GM18519 (cell line): ENCODE measurements at regions not wholly inside any gene's neighbourhood (a gene's known extent, or its start where the extent isn't known, plus 50 kb on each side); places are given as distances from the start of the nearest gene placed in this dataset.
"Not testable (repeated sequence)": the region's sequence is repeated elsewhere in the genome, so short reads cannot be mapped to it uniquely, and the experiment has no call there.

Source experiments
- ATAC-seq: cut with Tn5 transposase; IDR thresholded peaks from one replicate; pipeline ENCODE4 v1.9.1; 2021; ENCODE audit warnings: mild to moderate bottlenecking, moderate library complexity; ENCODE audit not compliant: unreplicated experiment, low FRiP score

DNA sequence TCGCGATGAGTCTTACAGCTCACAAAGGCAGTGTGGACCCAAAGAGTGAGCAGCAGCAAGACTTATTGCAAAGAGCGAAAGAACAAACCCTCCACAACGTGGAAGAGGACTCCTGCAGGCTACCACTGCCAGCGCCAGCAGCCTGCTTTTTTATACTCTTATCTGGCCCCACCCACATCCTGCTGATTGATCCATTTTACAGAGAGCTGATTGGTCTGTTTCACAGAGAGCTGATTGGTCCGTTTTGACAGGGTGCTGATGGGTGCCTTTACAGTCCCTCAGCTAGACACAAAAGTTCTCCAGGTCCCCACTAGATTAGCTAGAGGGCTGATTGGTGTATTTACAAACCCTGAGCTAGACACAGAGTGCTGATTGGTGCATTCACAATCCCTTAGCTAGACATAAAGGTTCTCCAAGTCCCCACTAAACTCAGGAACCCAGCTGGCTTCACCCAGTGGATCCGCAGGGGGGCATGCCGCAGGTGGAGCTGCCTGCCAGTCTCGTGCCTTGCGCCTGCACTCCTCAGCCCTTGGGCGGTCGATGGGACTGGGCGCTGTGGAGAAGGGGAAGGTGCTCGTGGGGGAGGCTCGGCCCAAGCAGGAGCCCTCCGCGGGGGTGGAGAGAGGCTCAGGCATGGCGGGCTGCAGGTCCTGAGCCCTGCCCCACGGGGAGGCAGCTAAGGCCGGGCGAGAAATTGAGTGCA, 75.7 kb downstream of the QDPR start:
- not testable (repeated sequence) for ATAC-seq

DNA sequence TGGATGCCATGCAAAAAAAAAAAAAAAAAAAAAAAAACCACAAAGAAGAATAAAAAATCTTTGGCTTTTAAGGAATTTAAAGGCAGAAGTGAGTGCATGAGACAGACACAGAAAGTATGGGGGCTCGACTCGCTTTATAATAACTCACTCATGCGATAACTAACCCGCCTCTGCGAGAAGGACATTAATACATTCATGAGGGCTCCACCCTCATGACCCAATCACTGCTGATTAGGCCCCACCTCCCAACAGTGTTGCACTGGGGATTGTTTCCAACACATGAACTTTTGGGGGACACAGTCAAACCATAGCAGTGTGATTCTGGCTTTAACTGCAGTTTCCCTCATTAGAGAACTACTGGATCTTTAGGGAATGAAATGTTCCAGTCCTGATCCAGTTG, 78.1 kb downstream of the QDPR start:
- no peak for ATAC-seq

DNA sequence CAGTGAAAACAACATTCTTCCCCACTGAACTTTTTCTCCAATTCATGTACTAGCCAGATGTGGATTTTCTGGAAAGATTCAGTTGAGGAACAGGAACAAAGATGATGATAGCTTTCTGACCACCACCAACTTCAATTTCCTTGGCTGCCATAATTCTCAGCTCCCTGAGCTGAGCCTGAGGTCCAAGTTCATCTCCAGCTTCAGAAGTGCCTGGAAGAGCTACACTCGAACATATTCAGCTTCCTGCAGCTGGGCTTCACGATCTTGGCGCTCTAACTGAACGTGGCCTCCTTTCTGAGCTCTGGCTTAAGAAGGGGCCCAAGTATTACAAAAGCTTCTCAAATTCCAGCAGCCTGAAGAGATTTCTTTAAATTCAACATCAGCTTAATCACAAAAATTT, 83.9 kb downstream of the QDPR start:
- ATAC-seq = no peak

DNA sequence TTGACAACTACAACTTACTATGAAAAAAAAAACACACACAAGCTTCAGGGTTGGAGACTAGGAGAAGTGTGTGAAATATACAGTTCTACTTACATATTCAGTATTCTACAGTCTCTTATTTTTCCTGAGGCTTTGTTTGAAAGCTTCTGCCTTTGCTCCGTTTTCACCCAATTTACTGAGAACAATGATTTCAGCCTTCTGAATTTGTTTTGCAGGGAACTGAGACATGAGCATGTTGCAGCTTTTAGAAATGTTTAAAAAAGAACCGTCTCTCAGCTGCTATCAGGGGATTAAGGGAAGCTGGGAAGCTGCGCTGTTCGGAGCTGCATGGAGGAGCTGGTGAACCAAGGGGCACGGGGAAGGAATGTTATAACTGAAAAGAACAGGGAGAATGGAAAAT, 85.7 kb downstream of the QDPR start:
- ATAC-seq = no peak

DNA sequence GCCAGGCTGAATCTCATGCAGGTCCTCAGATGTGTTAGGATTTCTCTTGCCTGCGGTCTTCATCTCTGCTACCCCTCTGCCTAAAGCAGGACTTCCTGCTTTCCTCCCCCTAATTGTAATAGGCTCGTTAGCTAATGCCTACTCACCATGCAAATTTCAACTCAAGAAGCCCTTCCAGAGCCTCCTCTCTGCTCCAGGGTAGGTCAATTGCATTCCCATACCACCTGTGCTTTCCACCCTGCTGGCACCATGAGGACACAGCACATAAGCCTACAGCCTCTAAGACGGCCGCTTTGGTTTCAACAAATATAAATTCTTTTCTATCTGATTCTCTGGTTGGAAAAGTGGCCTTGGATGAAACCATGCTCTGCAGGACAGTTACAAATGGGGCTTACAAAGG, 93.9 kb downstream of the QDPR start:
- no peak for ATAC-seq

DNA sequence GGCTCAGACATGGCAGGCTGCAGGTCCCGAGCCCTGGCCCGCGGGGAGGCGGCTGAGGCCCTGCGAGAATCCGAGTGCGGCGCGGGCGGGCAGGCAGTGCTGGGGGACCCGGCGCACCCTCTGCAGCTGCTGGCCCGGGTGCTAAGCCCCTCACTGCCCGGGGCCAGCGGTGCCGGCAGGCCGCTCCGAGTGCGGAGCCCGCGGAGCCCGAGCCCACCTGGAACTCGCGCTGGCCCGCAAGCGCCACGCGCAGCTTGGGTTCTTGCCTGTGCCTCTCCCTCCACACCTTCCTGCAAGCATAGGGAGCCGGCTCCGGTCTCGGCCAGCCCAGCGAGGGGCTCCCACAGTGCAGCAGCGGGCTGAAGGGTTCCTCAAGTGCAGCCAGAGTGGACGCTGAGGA, 97.5 kb downstream of the QDPR start:
- ATAC-seq = no peak

DNA sequence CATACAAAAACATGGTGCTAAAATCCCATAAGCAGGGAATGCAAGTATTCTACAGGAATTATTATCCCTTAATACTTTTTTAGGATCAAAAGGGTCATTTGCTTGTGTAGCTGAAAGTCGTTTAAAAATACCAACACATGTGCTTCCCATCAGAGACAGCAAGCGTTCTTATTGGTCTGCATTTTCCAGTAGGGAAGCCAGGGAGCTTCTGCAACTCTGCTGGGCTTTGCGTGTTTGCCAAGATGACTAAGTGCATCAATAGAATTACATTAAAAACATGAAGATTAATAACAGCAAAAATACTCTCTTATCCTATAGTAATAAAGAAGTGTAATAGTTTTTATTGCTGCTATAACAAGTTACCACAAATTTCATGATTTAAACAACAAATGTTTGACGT, 111.2 kb downstream of the QDPR start:
- no peak for ATAC-seq

DNA sequence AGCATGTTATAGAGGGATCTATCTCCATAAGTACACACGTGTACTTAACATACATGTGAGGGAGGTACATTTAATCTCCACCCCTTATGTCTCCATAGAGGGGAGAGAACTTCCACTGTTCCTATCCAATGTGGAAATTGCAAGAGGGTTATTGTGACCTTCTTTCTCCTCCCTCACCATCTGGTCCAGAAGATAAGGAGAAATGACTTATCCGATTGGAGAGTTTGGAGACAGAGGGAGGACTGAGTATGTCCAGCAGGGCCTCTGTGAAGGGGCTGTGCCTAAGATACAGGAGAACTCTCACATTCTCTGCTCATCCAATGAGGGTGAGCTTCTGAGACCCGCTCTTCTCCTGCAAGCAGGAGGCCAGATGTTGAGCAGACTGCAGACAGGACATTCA, 113.1 kb downstream of the QDPR start:
- ATAC-seq = no peak

DNA sequence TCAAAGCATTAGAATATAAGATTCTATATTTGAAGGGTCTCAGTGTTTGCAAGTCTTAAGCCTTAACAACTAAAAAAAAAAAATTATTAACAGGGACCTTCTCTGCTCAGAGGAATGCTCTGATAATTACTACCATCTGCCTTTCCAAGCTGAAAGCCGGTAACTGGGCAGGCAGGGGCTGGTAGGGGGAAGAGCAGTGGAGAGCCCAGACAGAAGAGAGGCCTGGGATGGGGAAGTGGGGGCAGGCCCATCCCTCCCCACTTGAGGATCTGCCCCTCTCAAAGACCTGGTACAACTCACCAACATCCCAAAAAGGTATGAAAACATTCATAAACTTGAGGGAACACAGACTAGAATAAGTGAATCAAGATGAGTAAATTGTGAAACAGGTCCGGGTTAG, 113.9 kb downstream of the QDPR start:
- ATAC-seq = no peak

DNA sequence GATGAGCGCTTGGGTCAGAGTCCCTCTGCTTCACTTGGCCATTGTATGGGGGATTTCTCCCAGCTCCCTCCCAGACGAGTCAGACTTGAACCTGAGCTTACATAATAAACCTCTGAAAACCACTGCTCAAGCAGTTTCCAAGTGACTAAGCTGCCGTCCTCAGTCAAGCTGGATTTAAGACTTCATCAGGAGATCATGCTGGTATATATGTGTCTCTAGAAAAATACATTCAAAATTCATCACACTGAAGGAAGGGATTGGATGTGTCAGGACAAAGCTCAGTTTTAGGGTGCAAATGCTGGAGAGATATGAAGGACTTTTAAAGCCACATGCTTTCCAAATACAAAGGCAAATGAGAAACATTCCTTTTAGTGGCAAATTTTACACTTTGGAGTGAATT, 114.3 kb downstream of the QDPR start:
- ATAC-seq = no peak

DNA sequence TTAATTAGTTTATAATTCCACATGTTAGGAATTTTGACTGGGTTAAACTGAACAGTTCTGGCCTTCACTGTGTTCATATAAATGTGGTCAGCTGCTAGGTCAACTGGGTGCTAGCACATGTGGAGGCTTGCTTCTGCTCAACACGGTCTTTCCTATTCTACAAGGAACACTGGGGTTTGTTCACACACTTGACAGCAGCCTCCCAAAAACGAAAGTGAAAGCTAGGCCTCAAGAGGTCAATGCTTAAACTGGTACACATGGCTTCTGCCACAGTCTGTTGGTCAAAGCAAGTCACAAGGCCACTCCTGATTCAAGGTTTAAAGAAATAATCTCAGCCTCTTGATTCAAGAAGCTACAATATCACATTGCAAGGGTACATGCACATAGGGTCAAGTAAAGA, 126.5 kb downstream of the QDPR start:
- peak; percentile 68 for ATAC-seq

DNA sequence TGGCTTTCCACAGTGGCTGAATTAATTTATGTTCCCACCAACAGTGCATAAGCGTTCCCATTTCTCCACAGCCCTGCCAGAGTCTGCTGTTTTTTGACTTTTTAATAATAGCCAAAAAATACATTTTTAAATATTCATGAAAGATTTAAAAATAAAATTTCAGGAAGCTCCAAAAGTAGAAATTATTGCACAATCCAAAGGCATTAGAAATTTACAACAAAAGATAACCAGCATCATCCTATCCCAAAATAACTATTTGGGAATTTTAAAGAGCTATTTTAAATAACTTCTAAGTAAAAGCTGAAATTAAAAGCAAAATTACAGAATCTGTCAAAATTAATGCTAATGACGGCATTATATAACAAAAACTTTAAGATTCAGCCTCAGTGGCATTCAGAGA, 131.5 kb downstream of the QDPR start:
- no peak for ATAC-seq

DNA sequence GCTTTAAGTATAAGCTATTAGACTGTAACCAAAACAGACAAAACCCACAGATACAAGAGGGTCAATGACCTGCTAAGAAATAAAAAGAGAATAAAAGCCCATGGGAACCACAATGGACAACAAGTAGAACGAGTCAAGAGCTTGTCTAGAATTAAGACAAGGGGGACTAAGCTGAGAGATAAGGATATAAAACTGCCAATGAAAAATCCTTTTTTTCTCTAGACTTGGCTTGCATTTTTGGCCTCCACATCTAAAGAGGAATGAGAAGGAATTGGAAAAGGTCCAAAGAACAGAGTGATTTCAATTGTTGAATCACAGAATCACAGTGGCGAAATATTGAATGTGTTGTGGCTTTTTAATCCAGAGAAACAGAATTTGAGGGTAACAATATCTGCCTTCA, 135.7 kb downstream of the QDPR start:
- ATAC-seq = no peak

DNA sequence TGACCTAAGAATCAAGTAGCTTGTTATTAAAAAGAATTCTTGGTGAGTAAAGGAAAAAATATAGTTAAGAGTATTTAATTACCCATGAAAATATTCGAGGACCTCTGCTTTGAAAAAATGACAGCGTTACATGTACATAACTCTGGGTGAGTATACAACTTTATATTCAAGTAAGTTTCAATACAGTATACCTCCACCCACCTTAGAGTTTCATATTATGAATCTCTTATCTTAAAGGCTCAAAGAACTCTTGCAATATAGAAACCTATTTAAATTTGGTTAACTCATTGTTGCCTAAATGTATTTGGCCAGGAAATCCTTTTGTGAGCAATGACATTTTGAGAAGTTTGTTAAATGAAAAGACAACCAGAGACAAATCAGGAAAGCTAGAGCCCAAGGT, 138.2 kb downstream of the QDPR start:
- ATAC-seq = no peak

DNA sequence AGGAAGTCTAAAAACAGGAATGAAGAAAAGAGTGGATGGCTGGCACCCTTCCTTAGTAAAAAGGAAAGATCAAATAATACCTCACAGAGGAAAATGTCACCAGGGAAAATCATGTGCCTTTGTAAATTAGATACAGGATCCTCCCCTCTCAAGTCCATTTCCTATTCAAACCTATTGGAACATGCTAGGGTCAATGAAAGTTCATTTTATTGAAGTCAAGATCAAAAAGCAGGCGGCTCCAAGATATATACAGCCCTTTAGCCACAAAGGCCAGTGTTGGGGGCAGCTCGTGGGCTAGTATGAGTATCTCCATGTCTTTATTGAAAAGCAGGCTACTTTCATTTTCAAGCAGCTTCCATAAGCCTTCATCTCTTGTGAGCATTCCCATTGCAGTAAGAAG, 141.1 kb downstream of the QDPR start:
- no peak for ATAC-seq

DNA sequence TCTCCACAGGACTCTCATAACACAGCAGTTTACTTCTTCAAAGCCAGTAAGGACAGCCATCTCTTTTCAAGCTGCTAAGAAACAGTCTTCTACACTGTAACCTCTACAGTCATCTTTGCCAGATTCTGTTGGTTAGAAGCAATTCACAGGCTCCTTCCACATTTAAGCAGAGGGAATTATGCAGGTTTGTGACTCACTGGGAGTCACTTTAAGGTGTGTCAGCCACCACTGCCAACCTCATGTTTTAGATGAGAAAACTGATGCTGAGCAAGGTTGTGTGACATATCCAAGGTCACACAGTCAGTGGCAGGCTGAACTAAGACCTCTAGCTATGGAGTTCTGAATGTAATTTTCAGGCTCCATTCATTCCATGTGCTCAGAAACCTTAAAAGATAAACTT, 143.5 kb downstream of the QDPR start:
- no peak for ATAC-seq

DNA sequence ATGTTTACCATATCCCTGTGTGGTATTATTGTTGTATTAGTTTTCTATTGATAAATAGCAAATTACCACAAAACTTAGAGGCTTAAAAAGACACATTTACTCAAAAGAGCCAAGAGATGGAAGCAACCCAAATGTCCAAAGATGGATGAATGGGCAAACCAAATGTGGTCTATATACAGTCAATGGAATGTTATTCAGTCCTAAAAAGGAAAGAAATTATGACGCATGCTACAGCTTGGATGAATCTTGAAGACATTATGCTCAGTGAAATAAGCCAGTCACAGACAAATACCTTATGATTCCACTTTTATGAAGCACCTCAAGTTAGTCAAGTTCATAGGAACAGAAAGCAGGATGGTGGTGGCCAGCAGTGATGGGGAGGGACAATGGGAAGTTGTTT, 144.7 kb downstream of the QDPR start:
- no peak for ATAC-seq

DNA sequence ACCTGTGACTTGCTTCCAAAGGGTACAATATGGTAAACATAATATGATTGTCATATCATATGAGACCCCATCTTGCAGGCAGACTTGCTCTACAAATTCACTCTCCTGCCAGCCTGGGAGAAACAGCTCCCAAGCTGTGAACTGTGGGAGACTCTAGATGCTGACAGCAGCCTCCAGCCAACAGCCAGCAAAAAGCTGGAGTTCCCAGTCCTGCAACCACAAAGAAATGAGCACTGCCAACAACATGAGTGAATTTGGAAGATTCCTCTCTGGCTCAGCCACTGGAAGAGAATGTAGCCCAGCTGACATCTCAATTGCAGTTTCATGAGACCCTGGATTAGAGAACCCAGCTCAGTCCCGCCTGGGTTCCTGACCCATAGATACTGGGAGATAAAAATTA, 145.4 kb downstream of the QDPR start:
- ATAC-seq = no peak

DNA sequence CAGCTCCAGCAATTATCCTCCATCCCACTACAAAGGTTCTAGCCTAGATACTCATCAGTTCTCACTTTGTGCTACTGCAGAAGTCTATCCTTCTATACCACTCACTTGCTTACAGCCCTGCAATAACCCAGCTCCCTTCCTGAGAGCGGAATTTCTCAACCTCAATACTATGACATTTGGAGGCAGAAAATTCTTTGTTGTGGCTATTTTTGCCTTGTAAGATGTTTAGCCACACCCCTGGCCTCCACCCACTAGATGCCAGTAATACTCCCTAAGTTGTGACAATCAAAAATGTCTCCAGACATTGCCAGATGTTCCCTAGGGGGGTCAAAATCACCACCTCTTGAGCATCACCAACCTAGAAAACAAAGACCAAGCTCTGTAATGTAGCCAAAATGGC, 149.5 kb downstream of the QDPR start:
- ATAC-seq = no peak

DNA sequence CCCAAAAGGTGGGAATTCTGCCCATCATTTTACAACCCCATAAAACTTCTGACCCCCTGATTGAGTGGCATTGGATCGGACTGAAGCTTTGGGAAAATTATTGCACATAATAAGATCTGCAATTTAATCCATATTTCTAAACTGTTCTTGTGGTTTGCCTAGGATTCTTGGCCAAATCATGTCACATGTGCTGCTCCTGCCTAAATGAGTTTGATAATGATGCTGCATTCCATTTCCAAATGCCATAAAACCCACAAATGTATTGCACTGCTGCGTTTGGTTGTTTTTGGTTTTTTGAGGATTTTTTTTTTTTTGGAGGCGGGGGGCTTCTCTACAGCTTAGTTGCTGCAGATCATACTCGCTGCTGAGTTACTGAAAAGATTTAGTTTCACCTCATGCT, 153.6 kb downstream of the QDPR start:
- ATAC-seq = no peak

DNA sequence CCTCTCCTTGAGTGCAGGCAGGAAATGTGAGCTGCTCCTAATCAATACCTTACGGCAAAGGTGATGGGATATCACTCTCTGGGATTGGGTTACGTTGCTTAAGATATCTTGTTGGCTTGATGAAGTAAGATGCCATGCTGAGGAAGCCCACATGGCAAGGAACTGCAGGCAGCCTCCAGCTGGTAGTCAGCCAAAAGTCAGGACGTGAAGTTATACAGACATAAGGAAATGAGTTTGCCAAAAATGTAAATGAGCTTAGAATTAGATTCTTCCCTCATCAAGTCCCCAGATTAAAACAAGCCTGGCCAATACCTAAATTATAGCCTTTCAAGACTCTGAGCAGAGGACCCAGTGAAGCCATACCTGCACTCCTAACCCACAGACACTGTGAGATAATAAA, 155.0 kb downstream of the QDPR start:
- no peak for ATAC-seq

DNA sequence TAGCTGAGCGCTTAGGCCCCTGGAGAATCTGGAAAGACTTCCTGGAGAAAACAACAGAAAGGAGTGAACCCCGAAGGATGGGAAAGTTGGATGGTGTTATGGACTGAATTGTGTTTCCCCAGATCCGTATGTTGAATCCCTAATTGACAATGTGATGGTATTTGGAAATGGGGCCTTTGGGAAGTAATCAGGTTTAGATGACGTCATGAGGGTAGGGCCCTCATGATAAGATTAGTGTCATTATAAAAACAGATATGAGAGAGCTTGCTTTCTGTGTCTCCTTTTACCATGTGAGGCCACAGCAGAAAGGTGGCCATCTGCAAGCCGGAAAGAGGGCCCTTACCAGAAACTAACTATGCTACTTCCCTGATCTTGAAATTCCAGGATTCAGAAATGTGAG, 159.5 kb downstream of the QDPR start:
- no peak for ATAC-seq

DNA sequence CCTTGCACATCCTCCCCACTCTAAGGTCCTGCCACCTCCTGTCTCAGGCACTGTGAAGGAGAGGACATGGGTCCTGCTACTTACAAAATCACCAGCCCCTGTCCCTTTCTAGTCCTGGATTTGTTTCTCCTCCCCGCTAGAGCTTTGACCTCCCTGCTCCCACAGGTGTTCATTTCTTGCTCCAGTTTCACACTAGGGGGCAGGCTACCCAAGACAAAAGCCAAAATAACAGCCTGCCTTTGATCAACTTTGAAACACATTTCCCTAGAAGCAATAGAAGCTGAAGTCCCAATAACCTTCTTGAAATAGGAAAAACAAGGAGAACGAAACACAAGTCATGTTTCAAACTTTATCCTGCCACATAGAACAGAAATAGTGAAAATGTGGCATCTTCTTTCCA, 164.4 kb downstream of the QDPR start:
- peak; percentile 53 for ATAC-seq
